H9 (cell line): ENCODE measurements at regions not wholly inside any gene's neighbourhood (a gene's known extent, or its start where the extent isn't known, plus 50 kb on each side); places are given as distances from the start of the nearest gene placed in this dataset.

Source experiments
- DNase-seq: peaks from one replicate; pipeline ENCODE4 v3.0.0-alpha.2; 2017
- H2AFZ ChIP-seq: one replicate; pipeline ENCODE4 v1.6.1; 2013; ENCODE audit warnings: mild to moderate bottlenecking, low read length, control low read depth, moderate library complexity
- H2AK5ac ChIP-seq: 2 replicates; pipeline ENCODE4 v1.6.1; 2013; ENCODE audit warnings: low read length, control low read depth, mixed read lengths; ENCODE audit not compliant: insufficient read length
- H2BK120ac ChIP-seq: one replicate; pipeline ENCODE4 v1.6.1; 2013; ENCODE audit warnings: low read depth, mild to moderate bottlenecking, low read length, control low read depth, inconsistent platforms; ENCODE audit not compliant: poor library complexity, severe bottlenecking
- H2BK12ac ChIP-seq: 2 replicates; pipeline ENCODE4 v1.6.1; 2013; ENCODE audit warnings: low read length, control low read depth, mixed read lengths, low read depth; ENCODE audit not compliant: insufficient read length
- H2BK15ac ChIP-seq: 2 replicates; pipeline ENCODE4 v1.6.1; 2013; ENCODE audit warnings: low read depth, low read length, control low read depth
- H2BK20ac ChIP-seq: one replicate; pipeline ENCODE4 v1.6.1; 2013; ENCODE audit warnings: low read depth, mild to moderate bottlenecking, low read length, control low read depth, inconsistent platforms; ENCODE audit not compliant: poor library complexity, severe bottlenecking
- H2BK5ac ChIP-seq: 2 replicates; pipeline ENCODE4 v1.6.1; 2013; ENCODE audit warnings: low read length, control low read depth, mixed read lengths; ENCODE audit not compliant: insufficient read length
- H3K14ac ChIP-seq: 2 replicates; pipeline ENCODE4 v1.6.1; 2013; ENCODE audit warnings: low read length, control low read depth; ENCODE audit not compliant: insufficient read depth
- H3K18ac ChIP-seq: 2 replicates; pipeline ENCODE4 v1.6.1; 2013; ENCODE audit warnings: low read depth, mild to moderate bottlenecking, mixed read lengths, low read length, control low read depth; ENCODE audit not compliant: insufficient read length
- H3K23ac ChIP-seq: 2 replicates; pipeline ENCODE4 v1.6.1; 2013; ENCODE audit warnings: low read length, control low read depth, mixed read lengths, low read depth; ENCODE audit not compliant: insufficient read length
- H3K23me2 ChIP-seq: 2 replicates; pipeline ENCODE4 v1.6.1; 2013; ENCODE audit warnings: low read depth, mild to moderate bottlenecking, mixed read lengths, low read length, control low read depth; ENCODE audit not compliant: insufficient read length, poor library complexity, severe bottlenecking
- H3K27ac ChIP-seq: 2 replicates; pipeline ENCODE4 v1.5.1; 2013; ENCODE audit warnings: low read length, control low read depth, mixed read lengths, low read depth; ENCODE audit not compliant: insufficient read length
- H3K27me3 ChIP-seq: 2 replicates; pipeline ENCODE4 v1.6.1; 2013; ENCODE audit warnings: low read length, control low read depth, inconsistent platforms; ENCODE audit not compliant: insufficient read depth
- H3K4ac ChIP-seq: 2 replicates; pipeline ENCODE4 v1.6.1; 2013; ENCODE audit warnings: low read depth, mild to moderate bottlenecking, control low read depth, inconsistent platforms, low read length, moderate library complexity
- H3K4me1 ChIP-seq: 2 replicates; pipeline ENCODE4 v1.6.1; 2013; ENCODE audit warnings: low read length, control low read depth, inconsistent platforms; ENCODE audit not compliant: insufficient read depth
- H3K4me2 ChIP-seq: 2 replicates; pipeline ENCODE4 v1.6.1; 2013; ENCODE audit warnings: low read length, control low read depth, mixed read lengths; ENCODE audit not compliant: insufficient read length, insufficient read depth
- H3K56ac ChIP-seq: 2 replicates; pipeline ENCODE4 v1.6.1; 2013; ENCODE audit warnings: low read depth, mild to moderate bottlenecking, mixed read lengths, low read length, control low read depth; ENCODE audit not compliant: insufficient read length
- H3K79me1 ChIP-seq: 2 replicates; pipeline ENCODE4 v1.6.1; 2013; ENCODE audit warnings: low read depth, mild to moderate bottlenecking, moderate library complexity, low read length, control low read depth, inconsistent platforms; ENCODE audit not compliant: insufficient read depth, poor library complexity, severe bottlenecking
- H3K79me2 ChIP-seq: 2 replicates; pipeline ENCODE4 v1.6.1; 2013; ENCODE audit warnings: low read length, control low read depth, inconsistent platforms; ENCODE audit not compliant: insufficient read depth
- H3K9ac ChIP-seq: 2 replicates; pipeline ENCODE4 v1.6.1; 2013; ENCODE audit warnings: low read length, control low read depth, mixed read lengths; ENCODE audit not compliant: insufficient read length; ENCODE audit errors: extremely low read depth
- H3K9me3 ChIP-seq: one replicate; pipeline ENCODE4 v1.6.1; 2013; ENCODE audit warnings: low read depth, low read length, inconsistent platforms; ENCODE audit not compliant: control insufficient read depth
- H3T11ph ChIP-seq: one replicate; pipeline ENCODE4 v1.6.1; 2013; ENCODE audit warnings: mild to moderate bottlenecking, low read length, control low read depth, inconsistent platforms
- H4K20me1 ChIP-seq: one replicate; pipeline ENCODE4 v1.6.1; 2013; ENCODE audit not compliant: control insufficient read depth, insufficient read length, insufficient read depth
- H4K5ac ChIP-seq: 2 replicates; pipeline ENCODE4 v1.6.1; 2013; ENCODE audit warnings: low read depth, mild to moderate bottlenecking, mixed read lengths, low read length, control low read depth; ENCODE audit not compliant: insufficient read length
- H4K8ac ChIP-seq: replicated peaks from 2 replicates; pipeline ENCODE4 v1.6.1; 2013; ENCODE audit warnings: low read length, control low read depth, mixed read lengths, low read depth; ENCODE audit not compliant: insufficient read length
- H4K91ac ChIP-seq: 2 replicates; pipeline ENCODE4 v1.6.1; 2013; ENCODE audit warnings: low read depth, mild to moderate bottlenecking, moderate library complexity, mixed read lengths, low read length, control low read depth; ENCODE audit not compliant: insufficient read length
- H3K27ac Mint-ChIP-seq, 3 experiments: 2 replicates in 2 of 3; 3 replicates in 1 of 3; pipeline ENCODE4 v1.8.0; 2020 to 2021; ENCODE audit warnings: mixed read lengths in 3 of 3, mild to moderate bottlenecking in 1 of 3, moderate library complexity in 1 of 3
- H3K27me3 Mint-ChIP-seq: 2 replicates; pipeline ENCODE4 v1.8.0; 2021; ENCODE audit warnings: low read depth, mild to moderate bottlenecking, moderate library complexity, mixed read lengths
- H3K36me3 Mint-ChIP-seq, 3 experiments: 2 replicates in 2 of 3; 3 replicates in 1 of 3; pipeline ENCODE4 v1.8.0; 2020 to 2021; ENCODE audit warnings: low read depth in 3 of 3, mixed read lengths in 3 of 3; ENCODE audit not compliant: insufficient read depth in 1 of 3
- H3K4me1 Mint-ChIP-seq, 2 experiments: 2 replicates each; pipeline ENCODE4 v1.8.0; 2020; ENCODE audit warnings: mixed read lengths in 2 of 2
- H3K4me3 Mint-ChIP-seq, 2 experiments: 2 replicates in 1 of 2; 3 replicates in 1 of 2; pipeline ENCODE4 v1.8.0; 2020 to 2021; ENCODE audit warnings: mild to moderate bottlenecking in 2 of 2, mixed read lengths in 2 of 2, moderate library complexity in 1 of 2
- H3K9me3 Mint-ChIP-seq, 2 experiments: 2 replicates in 1 of 2; 3 replicates in 1 of 2; pipeline ENCODE4 v1.8.0; 2020; ENCODE audit warnings: mild to moderate bottlenecking in 2 of 2, mixed read lengths in 2 of 2, moderate library complexity in 1 of 2
- CTCF ChIP-seq: fragments of 200-600 bp; sonication (generic); conservative IDR thresholded peaks from 3 replicates; pipeline ENCODE4 v1.8.0; 2021; ENCODE audit warnings: antibody characterized with exemption, mild to moderate bottlenecking
- WGBS: extraction: QIAGEN DNeasy Blood & Tissue Kit; methylation state at CpG from one replicate; pipeline ENCODE4 v1.1.7; 2013; ENCODE audit warnings: missing lambda C conversion rate, low lambda C conversion rate, mixed read lengths; ENCODE audit not compliant: insufficient read length; ENCODE audit errors: extremely low coverage; 5-methylcytosine and 5-hydroxymethylcytosine counted together

- H3K18ac ChIP-seq: no peak overlapping the region
- no peak overlapping the region for H2BK12ac ChIP-seq
- TF ChIP-seq CTCF: no peak
- H3K56ac ChIP-seq: no peak overlapping the region
- H2BK15ac ChIP-seq: no peak overlapping the region
- no peak overlapping the region for H2BK120ac ChIP-seq
- H3K27ac Mint-ChIP-seq: no peak overlapping the region; a peak in 1 of 7 replicates
- no peak overlapping the region for H3T11ph ChIP-seq
- no peak for DNase-seq
- H3K23ac ChIP-seq: no peak overlapping the region
- no peaks in the 10 kb centered on the region for H3K23me2 ChIP-seq
- no peaks in the 10 kb centered on the region for H3K79me1 ChIP-seq
- H3K4me1 Mint-ChIP-seq: no peaks in the 10 kb centered on the region
- no peak overlapping the region for H2BK5ac ChIP-seq
- no peaks in the 10 kb centered on the region for H3K4me1 ChIP-seq
- H4K20me1 ChIP-seq: no peaks in the 10 kb centered on the region
- H4K8ac ChIP-seq: no peak overlapping the region
- no peak overlapping the region for H3K14ac ChIP-seq
- no CpG with 5 or more reads among the region's 1 CpG for WGBS
- no peak overlapping the region for H4K5ac ChIP-seq
- H3K4me3 Mint-ChIP-seq: no peak overlapping the region
- H3K9ac ChIP-seq: no peak overlapping the region
- H3K4ac ChIP-seq: no peak overlapping the region
- no peak overlapping the region for H3K4me2 ChIP-seq
- no peak overlapping the region for H2AFZ ChIP-seq
- no peak overlapping the region for H4K91ac ChIP-seq
- H3K27ac ChIP-seq: no peak overlapping the region
- H3K9me3 ChIP-seq: no peaks in the 10 kb centered on the region
- H3K79me2 ChIP-seq: no peaks in the 10 kb centered on the region
- no peaks in the 10 kb centered on the region for H3K27me3 ChIP-seq
- peaks cover 0 to under 1% (median under 1%) of the 10 kb centered on the region in 3 experiments; a peak in 1 of 7 replicates for H3K36me3 Mint-ChIP-seq
- H2BK20ac ChIP-seq: no peak overlapping the region
- peaks cover 0 to under 1% of the 10 kb centered on the region in 2 experiments; a peak in 2 of 5 replicates for H3K9me3 Mint-ChIP-seq
- H2AK5ac ChIP-seq: no peak overlapping the region
- H3K27me3 Mint-ChIP-seq: no peaks in the 10 kb centered on the region
Observed at GRCh38 chr5:164650427-164650826, 1145.0 kb downstream of the MAT2B start.
